ENCODE measurements at regions not wholly inside any gene's neighbourhood (a gene's known extent, or its start where the extent isn't known, plus 50 kb on each side); places are given as distances from the start of the nearest gene placed in this dataset. TPM values are rescaled to one million over a fixed set of nuclear protein-coding genes. Genes with fewer than 3 reads are reported as not detected.

DNA sequence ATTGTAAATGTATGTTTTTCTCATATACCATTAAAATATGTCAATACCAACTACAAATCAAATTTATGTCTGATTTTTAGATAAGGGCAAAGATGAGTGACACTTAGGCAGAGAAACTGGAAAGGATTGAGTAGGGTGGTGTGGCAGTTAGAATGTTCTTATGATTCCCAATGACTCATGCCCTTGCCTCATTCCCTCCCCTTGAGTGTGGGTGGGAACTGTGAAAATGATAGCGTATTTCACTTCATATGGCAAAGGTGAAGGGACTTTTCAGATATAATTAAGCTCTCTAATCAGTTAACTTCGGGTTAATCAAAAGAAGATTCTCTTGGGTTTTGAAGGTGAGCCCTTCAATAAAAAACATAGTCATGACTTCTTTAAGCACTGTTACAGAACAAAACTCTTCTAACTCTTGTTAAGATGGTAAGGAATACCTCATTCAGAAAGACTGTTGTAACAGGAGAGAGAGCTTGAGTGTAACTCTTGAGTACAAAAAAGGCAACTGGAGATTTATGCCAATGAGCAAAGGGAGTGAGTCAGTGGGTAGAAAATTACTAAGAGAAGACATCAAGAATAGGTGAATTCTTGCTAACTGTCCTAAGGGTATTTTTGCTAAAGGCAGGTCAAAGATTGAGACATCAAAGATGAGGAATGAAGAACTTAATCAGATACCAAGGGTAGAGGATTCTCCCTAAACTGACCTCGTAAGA lies 329.5 kb downstream of the KCTD8 start:
- no peak for DNase-seq (ENCODE audit: low read depth, low spot score)
- TF ChIP-seq CTCF (IDR thresholded peaks at IDR 0.05; ENCODE audit: low read depth, low read length), result no peak
- POLR2A ChIA-PET, result no interaction called here

DNA sequence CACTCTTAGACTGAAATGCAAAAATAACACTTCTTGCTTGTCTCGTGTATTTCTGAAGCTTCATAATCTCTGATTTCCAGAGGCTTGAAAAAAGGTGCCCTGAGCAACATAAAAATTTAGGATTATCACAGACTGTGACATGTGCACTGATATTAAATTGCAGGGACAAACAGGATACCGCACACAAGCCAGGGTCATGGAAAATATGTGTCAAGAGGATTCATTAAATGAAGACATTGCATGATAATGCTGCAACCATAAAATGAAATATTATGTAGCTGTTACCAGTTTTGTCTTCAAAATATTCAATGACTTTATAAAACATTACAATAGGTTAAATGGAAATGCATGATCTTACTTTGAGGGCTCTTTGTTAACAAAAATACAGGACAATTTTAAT lies 328.0 kb downstream of the KCTD8 start:
- CTCF ChIA-PET, result no interaction called here
- no peaks in the 10 kb centered on the region for H3K9me3 ChIP-seq (ENCODE audit: control insufficient read depth, insufficient read depth, low read length)
- DNase-seq (ENCODE audit: low read depth, low spot score), result no peak
- H3K4me3 ChIP-seq (ENCODE audit: low read depth, low read length), result no peak overlapping the region
- no peak overlapping the region for H3K27ac ChIP-seq (ENCODE audit: low read depth, low read length)
- no peaks in the 10 kb centered on the region for H3K27me3 ChIP-seq (ENCODE audit: control insufficient read depth, insufficient read depth, low read length)
- POLR2A ChIA-PET, result no interaction called here
- TF ChIP-seq CTCF (IDR thresholded peaks at IDR 0.05; ENCODE audit: low read depth, low read length), result no peak

More for the DNA sequence above, 329.5 kb downstream of the KCTD8 start:
- Histone ChIP-seq H3K4me3 (ENCODE audit: low read depth, low read length) (no peak overlapping the region), H3K27me3 (ENCODE audit: control insufficient read depth, insufficient read depth, low read length) (no peaks in the 10 kb centered on the region), H3K27ac (ENCODE audit: low read depth, low read length) (no peak overlapping the region), H3K9me3 (ENCODE audit: control insufficient read depth, insufficient read depth, low read length) (no peaks in the 10 kb centered on the region)
- CTCF ChIA-PET, result no interaction called here

GRCh38 chr4:44121210-44121609 lies 327.4 kb downstream of the KCTD8 start:
- H3K27me3 ChIP-seq (ENCODE audit: control insufficient read depth, insufficient read depth, low read length), result no peaks in the 10 kb centered on the region
- no peaks in the 10 kb centered on the region for H3K9me3 ChIP-seq (ENCODE audit: control insufficient read depth, insufficient read depth, low read length)
- ChIA-PET CTCF (no interaction called here), POLR2A (no interaction called here)
- DNase-seq (ENCODE audit: low read depth, low spot score), result no peak
- TF ChIP-seq CTCF (IDR thresholded peaks at IDR 0.05; ENCODE audit: low read depth, low read length), result no peak
- H3K4me3 ChIP-seq (ENCODE audit: low read depth, low read length), result no peak overlapping the region
- no peak overlapping the region for H3K27ac ChIP-seq (ENCODE audit: low read depth, low read length)

Small RNA genes in the stretch of these regions (small RNA-seq; reads per million reads assigned to genes)
- gene AC098590.2 (ENCODE audit: insufficient read length, low read depth) (not detected), gene RN7SL193P (ENCODE audit: insufficient read length, low read depth) (not detected)
